RWPE2 (cell line): ENCODE measurements at regions not wholly inside any gene's neighbourhood (a gene's known extent, or its start where the extent isn't known, plus 50 kb on each side); places are given as distances from the start of the nearest gene placed in this dataset.

ENCODE experiments used
- ATAC-seq: fragments of 200-7000 bp; cut with Tn5 transposase; 3 replicates; pipeline ENCODE4 v1.9.1; 2021; ENCODE audit warnings: low read depth
- DNase-seq: peaks from one replicate; pipeline ENCODE4 v3.0.0-alpha.2; 2020; ENCODE audit warnings: low spot score
- H3K27ac ChIP-seq: fragments of 450-650 bp; 2 replicates; pipeline ENCODE4 v1.5.1; 2017; ENCODE audit warnings: mild to moderate bottlenecking; ENCODE audit not compliant: poor library complexity, severe bottlenecking
- H3K27me3 ChIP-seq: fragments of 250-450 bp; sonication (Bioruptor Pico); 2 replicates; pipeline ENCODE4 v1.5.1; 2021; ENCODE audit warnings: mild to moderate bottlenecking, moderate library complexity; ENCODE audit not compliant: insufficient read depth, poor library complexity, severe bottlenecking
- H3K36me3 ChIP-seq: fragments of 250-450 bp; sonication (Bioruptor Pico); 2 replicates; pipeline ENCODE4 v1.5.1; 2020; ENCODE audit warnings: low read depth, mild to moderate bottlenecking, moderate library complexity
- H3K4me1 ChIP-seq: fragments of 250-450 bp; sonication (Bioruptor Pico); 2 replicates; pipeline ENCODE4 v1.5.1; 2021; ENCODE audit warnings: mild to moderate bottlenecking, moderate library complexity; ENCODE audit not compliant: insufficient read depth, poor library complexity, severe bottlenecking
- H3K4me3 ChIP-seq: fragments of 250-450 bp; sonication (Bioruptor Pico); 2 replicates; pipeline ENCODE4 v1.5.1; 2021; ENCODE audit warnings: mild to moderate bottlenecking, moderate library complexity; ENCODE audit not compliant: severe bottlenecking
- H3K9me3 ChIP-seq: fragments of 250-450 bp; sonication (Bioruptor Pico); 2 replicates; pipeline ENCODE4 v1.5.1; 2021; ENCODE audit warnings: mild to moderate bottlenecking, moderate library complexity; ENCODE audit not compliant: severe bottlenecking
- TF ChIP-seq, protein P1 (sequence below): fragments of 450-650 bp; IDR thresholded peaks from one replicate; pipeline ENCODE4 v1.5.1; 2017; ENCODE audit warnings: mild to moderate bottlenecking, moderate library complexity; ENCODE audit not compliant: poor library complexity, severe bottlenecking

GRCh38 chr16:86880316-86881117 lies 302.2 kb downstream of the FOXL1 start:
- no peak overlapping the region for H3K27ac ChIP-seq
- no peaks in the 10 kb centered on the region for H3K36me3 ChIP-seq
- TF ChIP-seq, protein P1, sequence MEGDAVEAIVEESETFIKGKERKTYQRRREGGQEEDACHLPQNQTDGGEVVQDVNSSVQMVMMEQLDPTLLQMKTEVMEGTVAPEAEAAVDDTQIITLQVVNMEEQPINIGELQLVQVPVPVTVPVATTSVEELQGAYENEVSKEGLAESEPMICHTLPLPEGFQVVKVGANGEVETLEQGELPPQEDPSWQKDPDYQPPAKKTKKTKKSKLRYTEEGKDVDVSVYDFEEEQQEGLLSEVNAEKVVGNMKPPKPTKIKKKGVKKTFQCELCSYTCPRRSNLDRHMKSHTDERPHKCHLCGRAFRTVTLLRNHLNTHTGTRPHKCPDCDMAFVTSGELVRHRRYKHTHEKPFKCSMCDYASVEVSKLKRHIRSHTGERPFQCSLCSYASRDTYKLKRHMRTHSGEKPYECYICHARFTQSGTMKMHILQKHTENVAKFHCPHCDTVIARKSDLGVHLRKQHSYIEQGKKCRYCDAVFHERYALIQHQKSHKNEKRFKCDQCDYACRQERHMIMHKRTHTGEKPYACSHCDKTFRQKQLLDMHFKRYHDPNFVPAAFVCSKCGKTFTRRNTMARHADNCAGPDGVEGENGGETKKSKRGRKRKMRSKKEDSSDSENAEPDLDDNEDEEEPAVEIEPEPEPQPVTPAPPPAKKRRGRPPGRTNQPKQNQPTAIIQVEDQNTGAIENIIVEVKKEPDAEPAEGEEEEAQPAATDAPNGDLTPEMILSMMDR = no peak
- DNase-seq (no peak), ATAC-seq (no peak)
- H3K4me1 ChIP-seq = peaks cover 2% of the 10 kb centered on the region
- no peaks in the 10 kb centered on the region for H3K9me3 ChIP-seq
- no peak overlapping the region for H3K4me3 ChIP-seq
- H3K27me3 ChIP-seq = no peaks in the 10 kb centered on the region

- TF ChIP-seq, protein P1 = no peak
- DNase-seq = no peak
- H3K4me3 ChIP-seq = no peak overlapping the region
- H3K4me1 ChIP-seq = peaks cover 2% of the 10 kb centered on the region
- no peaks in the 10 kb centered on the region for H3K27me3 ChIP-seq
- H3K27ac ChIP-seq = no peak overlapping the region
- no peak for ATAC-seq
- no peaks in the 10 kb centered on the region for H3K9me3 ChIP-seq
- H3K36me3 ChIP-seq = no peaks in the 10 kb centered on the region
Measured at GRCh38 chr16:86881118-86881510, 302.8 kb downstream of the FOXL1 start.

GRCh38 chr16:86881861-86882273 lies 303.5 kb downstream of the FOXL1 start:
- Histone ChIP-seq H3K36me3 (no peaks in the 10 kb centered on the region), H3K27me3 (no peaks in the 10 kb centered on the region), H3K4me1 (peaks cover 2% of the 10 kb centered on the region), H3K27ac (no peak overlapping the region), H3K9me3 (no peaks in the 10 kb centered on the region), H3K4me3 (no peak overlapping the region)
- no peak for ATAC-seq
- TF ChIP-seq, protein P1 = no peak
- DNase-seq = no peak

DNA sequence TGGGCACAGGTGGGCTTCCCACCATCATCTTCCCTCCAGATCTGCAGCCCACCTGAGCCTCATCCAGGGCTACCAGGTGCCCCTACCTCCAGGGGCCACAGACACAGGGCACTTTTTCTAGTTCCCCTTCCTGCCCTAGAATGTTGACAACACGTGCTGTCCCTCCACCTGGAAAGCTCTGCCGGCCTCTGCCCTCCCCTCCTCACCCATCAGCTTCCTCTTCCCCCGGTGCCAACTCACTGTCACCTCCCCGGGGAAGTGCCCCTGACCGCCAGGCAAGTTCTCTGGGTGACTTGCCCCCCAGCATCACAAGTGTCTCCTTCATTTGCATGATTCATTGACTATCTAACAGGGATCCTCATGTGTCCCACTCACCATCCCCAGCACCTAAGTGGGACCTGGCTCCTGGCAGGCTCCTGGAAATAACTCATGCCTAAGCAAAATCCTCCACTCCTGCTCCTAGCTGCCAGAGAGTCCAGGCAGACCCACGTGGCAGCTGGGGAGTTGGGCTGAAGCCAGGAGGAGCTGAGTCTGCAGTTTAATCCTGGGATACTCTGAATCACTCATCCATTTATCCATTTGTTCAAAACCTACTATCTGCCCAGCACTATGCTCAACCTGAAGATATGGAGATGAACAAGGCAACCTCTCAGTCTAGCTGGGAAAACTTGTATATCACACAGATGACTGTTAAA lies 304.4 kb downstream of the FOXL1 start:
- no peaks in the 10 kb centered on the region for H3K9me3 ChIP-seq
- ATAC-seq (peak; percentile 86), DNase-seq (no peak)
- H3K27ac ChIP-seq = no peak overlapping the region
- TF ChIP-seq, protein P1 = no peak
- H3K4me3 ChIP-seq = no peak overlapping the region
- H3K36me3 ChIP-seq = no peaks in the 10 kb centered on the region
- H3K4me1 ChIP-seq = peaks cover 2% of the 10 kb centered on the region
- no peaks in the 10 kb centered on the region for H3K27me3 ChIP-seq
